Mesothelial cell of epicardium (in vitro differentiated cells): ENCODE measurements at regions not wholly inside any gene's neighbourhood (a gene's known extent, or its start where the extent isn't known, plus 50 kb on each side); places are given as distances from the start of the nearest gene placed in this dataset.

Experiments
- DNase-seq, 2 experiments: peaks; one replicate each; pipeline ENCODE4 v3.0.0; 2021; ENCODE audit warnings: low spot score in 2 of 2; ENCODE audit not compliant: unreplicated experiment in 2 of 2
- H3K27ac Mint-ChIP-seq: 2 replicates; pipeline ENCODE4 v1.8.0; 2021; ENCODE audit warnings: mixed read lengths
- H3K27me3 Mint-ChIP-seq: 2 replicates; pipeline ENCODE4 v1.8.0; 2021; ENCODE audit warnings: low read depth, mixed read lengths
- H3K36me3 Mint-ChIP-seq: 2 replicates; pipeline ENCODE4 v1.8.0; 2021; ENCODE audit warnings: mixed read lengths
- H3K4me1 Mint-ChIP-seq: 2 replicates; pipeline ENCODE4 v1.8.0; 2021; ENCODE audit warnings: mixed read lengths
- H3K4me3 Mint-ChIP-seq: 2 replicates; pipeline ENCODE4 v1.8.0; 2021; ENCODE audit warnings: mild to moderate bottlenecking, moderate library complexity, mixed read lengths
- H3K9me3 Mint-ChIP-seq: 2 replicates; pipeline ENCODE4 v1.8.0; 2021; ENCODE audit warnings: mixed read lengths
- CTCF ChIP-seq: fragments of 200-600 bp; sonication (generic); IDR thresholded peaks from one replicate; pipeline ENCODE4 v1.5.0; 2021; ENCODE audit warnings: antibody characterized with exemption; ENCODE audit not compliant: unreplicated experiment

DNA sequence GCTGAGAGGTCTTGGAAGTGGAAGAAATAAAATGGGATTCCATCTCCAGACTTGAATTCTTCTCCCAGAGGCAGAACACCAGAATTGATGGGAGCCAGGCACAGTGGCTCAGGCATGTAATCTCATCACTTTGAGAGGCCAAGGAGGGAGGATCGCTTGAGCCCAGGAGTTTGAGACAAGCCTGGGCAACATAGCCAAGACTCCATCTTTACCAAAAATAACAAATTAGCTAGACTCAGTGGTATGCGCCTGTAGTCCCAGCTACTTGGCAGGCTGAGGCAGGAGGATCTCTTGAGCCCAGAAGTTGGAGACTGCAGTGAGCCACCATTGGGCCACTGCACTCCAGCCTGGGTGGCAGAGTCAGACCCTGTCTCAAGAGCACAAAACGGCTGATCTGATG is 144.3 kb downstream of the C1D start:
- H3K27ac Mint-ChIP-seq: no peak overlapping the region

GRCh38 chr2:67919490-67919889 is 143.3 kb downstream of the C1D start:
- no peak overlapping the region for H3K27ac Mint-ChIP-seq
- H3K27me3 Mint-ChIP-seq: no peaks in the 10 kb centered on the region
- no peaks in the 10 kb centered on the region for H3K36me3 Mint-ChIP-seq
- DNase-seq: no peak
- peaks cover 11% of the 10 kb centered on the region for H3K4me1 Mint-ChIP-seq
- H3K9me3 Mint-ChIP-seq: peaks cover 3% of the 10 kb centered on the region
- no peak overlapping the region for H3K4me3 Mint-ChIP-seq
- no peak for TF ChIP-seq CTCF

More for the DNA sequence above, 144.3 kb downstream of the C1D start:
- Mint-ChIP-seq H3K4me3 (no peak overlapping the region), H3K27me3 (no peaks in the 10 kb centered on the region), H3K9me3 (peaks cover 3% of the 10 kb centered on the region), H3K4me1 (peaks cover 5% of the 10 kb centered on the region), H3K36me3 (no peaks in the 10 kb centered on the region)
- TF ChIP-seq CTCF: no peak
- DNase-seq: no peak

DNA sequence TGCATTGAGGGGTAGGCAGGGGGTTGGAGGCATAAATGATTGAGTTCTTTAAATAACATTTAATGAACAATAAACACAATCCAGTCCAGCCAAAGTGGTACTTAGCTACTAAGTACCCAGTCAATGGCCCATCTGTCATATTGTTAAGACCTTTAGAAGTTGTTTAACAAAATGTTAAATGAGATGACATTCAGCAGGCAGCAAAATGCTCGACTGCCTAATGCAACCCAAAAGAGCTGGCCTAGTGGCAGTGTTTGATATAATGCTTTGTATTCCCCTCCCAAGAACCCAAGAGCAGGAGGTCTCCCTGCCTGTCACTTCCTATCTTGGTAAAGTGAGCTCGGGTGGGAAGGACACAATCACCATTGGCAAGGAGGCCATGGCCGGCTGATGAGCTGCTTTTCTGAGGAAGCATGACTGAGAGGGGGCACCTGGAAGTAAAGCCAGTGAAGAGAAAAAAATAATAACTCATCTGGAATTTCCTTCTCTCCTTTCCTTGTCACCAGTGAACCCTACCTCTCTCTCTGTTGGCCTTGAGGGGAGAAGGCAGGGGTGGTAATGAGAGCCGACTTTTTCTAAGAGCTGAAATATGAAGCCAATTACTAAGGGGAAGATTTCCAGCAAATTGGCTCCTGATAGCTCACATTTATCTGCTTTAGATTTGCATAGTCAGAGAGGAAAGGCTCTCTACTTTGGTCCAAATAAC is 140.6 kb downstream of the C1D start:
- DNase-seq: no peak
- Mint-ChIP-seq H3K4me1 (peaks cover 11% of the 10 kb centered on the region), H3K9me3 (peaks cover 3% of the 10 kb centered on the region), H3K4me3 (no peak overlapping the region), H3K27ac (no peak overlapping the region), H3K36me3 (no peaks in the 10 kb centered on the region), H3K27me3 (peaks cover 3% of the 10 kb centered on the region)
- no peak for TF ChIP-seq CTCF

GRCh38 chr2:67923696-67924095 is 139.1 kb downstream of the C1D start:
- Mint-ChIP-seq H3K4me3 (no peak overlapping the region), H3K4me1 (peaks cover 11% of the 10 kb centered on the region), H3K36me3 (no peaks in the 10 kb centered on the region), H3K27ac (no peak overlapping the region), H3K27me3 (peaks cover 16% of the 10 kb centered on the region), H3K9me3 (no peaks in the 10 kb centered on the region)
- TF ChIP-seq CTCF: no peak
- no peak for DNase-seq

DNA sequence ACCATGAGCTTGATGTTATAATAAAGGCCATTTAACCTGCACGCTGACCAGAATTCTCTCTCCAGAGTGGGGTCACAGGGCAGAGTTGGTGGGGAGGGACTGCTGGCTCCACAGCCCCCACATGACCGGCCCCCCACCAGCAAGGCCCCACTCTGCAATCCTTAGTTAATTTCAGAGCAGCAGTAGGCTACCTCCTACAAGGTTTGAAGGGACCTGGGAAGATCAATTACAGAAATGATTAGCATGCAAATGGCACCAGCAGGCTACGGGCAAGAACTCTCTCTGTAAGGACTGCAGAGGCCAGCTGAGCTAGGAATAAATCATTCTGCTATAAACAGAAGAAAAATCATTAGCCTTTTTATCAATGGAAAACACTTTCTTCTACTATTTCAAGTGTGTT is 135.3 kb downstream of the C1D start:
- Mint-ChIP-seq H3K4me3 (no peak overlapping the region), H3K4me1 (peaks cover 10% of the 10 kb centered on the region), H3K9me3 (peaks cover 1% of the 10 kb centered on the region), H3K27me3 (peaks cover 27% of the 10 kb centered on the region), H3K36me3 (no peaks in the 10 kb centered on the region), H3K27ac (no peak overlapping the region)
- DNase-seq: no peak
- TF ChIP-seq CTCF: no peak

DNA sequence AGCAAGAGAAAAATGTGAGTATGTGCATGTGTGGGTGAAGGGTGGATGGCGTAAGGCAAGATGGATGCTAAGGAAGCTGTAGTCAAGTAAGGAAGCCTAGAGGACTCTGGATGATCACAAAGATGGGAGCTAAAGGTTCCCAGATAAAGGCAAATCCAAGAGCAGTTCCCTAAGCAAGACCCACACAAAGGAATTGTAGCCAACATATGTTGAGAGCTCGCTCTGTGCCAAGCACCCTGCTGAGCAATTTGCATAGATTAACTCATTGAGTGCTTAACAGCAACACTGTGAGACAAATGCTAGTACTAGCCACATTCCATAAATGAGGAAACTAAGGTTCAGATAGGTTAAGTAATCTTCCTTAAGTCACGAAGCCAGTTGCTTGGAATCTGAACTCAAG is 132.6 kb downstream of the C1D start:
- no peak for TF ChIP-seq CTCF
- Mint-ChIP-seq H3K4me1 (no peaks in the 10 kb centered on the region), H3K36me3 (no peaks in the 10 kb centered on the region), H3K27me3 (peaks cover 27% of the 10 kb centered on the region), H3K4me3 (no peak overlapping the region), H3K9me3 (peaks cover 12% of the 10 kb centered on the region), H3K27ac (no peak overlapping the region)
- DNase-seq: no peak
